T follicular helper cell (primary cell): ENCODE measurements at regions not wholly inside any gene's neighbourhood (a gene's known extent, or its start where the extent isn't known, plus 50 kb on each side); places are given as distances from the start of the nearest gene placed in this dataset.
"Not testable (repeated sequence)": the region's sequence is repeated elsewhere in the genome, so short reads cannot be mapped to it uniquely, and the experiment has no call there.

Experiments used
- DNase-seq: peaks from one replicate; pipeline ENCODE4 v3.0.0-alpha.2; 2020; ENCODE audit warnings: low read depth

- not testable (repeated sequence) for DNase-seq
Observed at GRCh38 chr18:60015826-60016225, 116.0 kb downstream of the PMAIP1 start.

GRCh38 chr18:60013148-60013547 lies 113.4 kb downstream of the PMAIP1 start:
- DNase-seq: not testable (repeated sequence)

- no peak for DNase-seq
Observed at GRCh38 chr18:60010984-60011383, 111.2 kb downstream of the PMAIP1 start.

GRCh38 chr18:60010513-60010912 lies 110.7 kb downstream of the PMAIP1 start:
- no peak for DNase-seq

- DNase-seq: no peak
Observed at GRCh38 chr18:60007661-60008060, 107.9 kb downstream of the PMAIP1 start.

GRCh38 chr18:60003610-60004185 lies 103.9 kb downstream of the PMAIP1 start:
- DNase-seq: no peak

GRCh38 chr18:59996370-59996966 lies 96.7 kb downstream of the PMAIP1 start:
- no peak for DNase-seq

GRCh38 chr18:59994357-59994756 lies 94.6 kb downstream of the PMAIP1 start:
- DNase-seq: no peak

GRCh38 chr18:59993560-59993959 lies 93.8 kb downstream of the PMAIP1 start:
- no peak for DNase-seq

- DNase-seq: no peak
Observed at GRCh38 chr18:59990121-59990823, 90.5 kb downstream of the PMAIP1 start.

- DNase-seq: peak; percentile 20
Observed at GRCh38 chr18:59988098-59988706, 88.4 kb downstream of the PMAIP1 start.

GRCh38 chr18:59987102-59987501 lies 87.3 kb downstream of the PMAIP1 start:
- no peak for DNase-seq

GRCh38 chr18:59986139-59986538 lies 86.3 kb downstream of the PMAIP1 start:
- DNase-seq: no peak

GRCh38 chr18:59985289-59985688 lies 85.5 kb downstream of the PMAIP1 start:
- DNase-seq: no peak

- no peak for DNase-seq
Observed at GRCh38 chr18:59983506-59983905, 83.7 kb downstream of the PMAIP1 start.

- no peak for DNase-seq
Observed at GRCh38 chr18:59980188-59980637, 80.4 kb downstream of the PMAIP1 start.

GRCh38 chr18:59971871-59972428 lies 72.2 kb downstream of the PMAIP1 start:
- DNase-seq: no peak

GRCh38 chr18:59971144-59971543 lies 71.3 kb downstream of the PMAIP1 start:
- DNase-seq: not testable (repeated sequence)

GRCh38 chr18:59969477-59970028 lies 69.8 kb downstream of the PMAIP1 start:
- not testable (repeated sequence) for DNase-seq

- no peak for DNase-seq
Observed at GRCh38 chr18:59968583-59968982, 68.8 kb downstream of the PMAIP1 start.

GRCh38 chr18:59967878-59968277 lies 68.1 kb downstream of the PMAIP1 start:
- DNase-seq: no peak

- DNase-seq: no peak
Observed at GRCh38 chr18:59966913-59967312, 67.1 kb downstream of the PMAIP1 start.
